Hematopoietic multipotent progenitor cell treated with erythropoietin and hydrocortisone succinate and interleukin-3 and kit ligand, for 8 days (in vitro differentiated cells): ENCODE measurements at regions not wholly inside any gene's neighbourhood (a gene's known extent, or its start where the extent isn't known, plus 50 kb on each side); places are given as distances from the start of the nearest gene placed in this dataset.

Source experiments
- DNase-seq: peaks from one replicate; pipeline ENCODE4 v3.0.0-alpha.2; 2015

DNA sequence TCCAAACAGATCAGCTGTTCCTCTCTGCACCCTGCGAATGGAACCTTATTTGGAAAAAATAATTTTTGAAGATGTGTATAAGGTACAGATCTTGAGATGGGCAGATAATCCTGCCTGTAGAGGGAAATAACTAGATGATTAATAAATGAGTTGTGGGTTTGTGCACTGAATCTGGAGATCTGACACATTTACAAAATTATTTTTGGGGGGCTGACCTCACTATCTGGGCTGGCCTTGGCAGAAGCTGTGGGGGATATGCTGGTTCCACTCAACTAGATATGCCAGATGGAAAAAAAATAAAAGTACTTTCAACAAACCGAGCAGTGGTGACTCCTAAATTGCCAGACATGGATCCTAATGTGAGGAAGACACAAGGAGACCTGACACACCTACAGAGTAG is 552.2 kb upstream of the AMELY start:
- DNase-seq, result no peak

- DNase-seq, result no peak
Measured at GRCh38 chrY:7463196-7463595, 551.6 kb upstream of the AMELY start.

- DNase-seq, result no peak
Measured at GRCh38 chrY:7462657-7463056, 551.1 kb upstream of the AMELY start.

GRCh38 chrY:7461873-7462525 is 550.4 kb upstream of the AMELY start:
- no peak for DNase-seq

DNA sequence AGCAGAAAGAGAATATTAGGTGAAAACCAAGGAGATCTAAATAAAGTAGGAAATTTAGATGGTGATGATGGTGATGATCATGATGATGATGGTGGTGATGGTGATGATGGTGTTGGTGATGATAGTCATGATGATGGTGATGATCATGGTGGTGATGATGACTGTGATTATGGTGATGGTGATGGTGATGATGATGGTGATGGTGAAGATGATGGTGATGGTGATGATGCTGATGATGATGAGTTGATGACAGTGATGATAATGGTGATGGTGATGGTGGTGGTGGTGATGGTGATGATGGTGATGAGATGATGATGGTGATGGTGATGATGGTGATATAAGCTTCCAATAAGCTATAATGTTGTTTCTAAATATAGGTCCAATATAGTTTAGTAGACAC is 548.2 kb upstream of the AMELY start:
- no peak for DNase-seq

DNA sequence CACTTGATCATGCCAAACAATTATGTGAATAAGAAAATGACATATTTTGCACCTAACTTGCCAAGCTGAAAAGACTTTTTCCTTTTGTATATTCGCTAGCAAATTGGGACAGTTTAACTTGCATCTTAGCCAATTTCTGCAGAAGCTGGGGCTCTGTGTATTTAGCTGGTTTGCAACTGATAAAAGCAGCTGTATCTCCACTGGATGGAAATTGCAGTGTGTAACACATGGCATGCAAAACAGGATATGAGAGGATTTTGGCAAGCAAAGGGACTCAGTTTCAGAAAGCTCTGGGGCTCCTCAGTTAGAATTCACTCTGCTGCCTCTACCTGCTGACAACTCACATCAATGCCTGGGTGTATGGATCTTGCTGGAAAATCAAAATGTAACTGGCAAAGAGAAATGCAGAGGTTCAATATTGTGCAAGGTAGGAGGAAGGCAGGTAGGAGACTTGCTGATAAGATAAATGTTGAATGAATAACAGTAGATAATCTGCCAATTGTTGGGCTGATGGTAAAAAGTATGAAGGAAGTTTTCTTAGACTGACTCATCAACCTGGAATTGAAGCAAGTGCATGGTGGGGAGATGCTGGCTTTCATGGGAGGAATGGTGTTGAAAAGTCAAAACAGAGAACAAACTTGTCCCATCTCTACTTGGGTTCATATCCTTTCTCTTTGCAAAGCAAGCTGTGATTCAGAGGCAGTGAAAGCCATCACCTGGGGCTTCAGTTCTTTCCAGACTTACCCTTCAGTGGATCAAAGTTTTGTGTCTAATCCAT is 546.9 kb upstream of the AMELY start:
- DNase-seq, result no peak

GRCh38 chrY:7457286-7458015 is 545.9 kb upstream of the AMELY start:
- no peak for DNase-seq

- no peak for DNase-seq
Measured at GRCh38 chrY:7455626-7456025, 544.1 kb upstream of the AMELY start.

- DNase-seq, result no peak
Measured at GRCh38 chrY:7453336-7453735, 541.8 kb upstream of the AMELY start.

DNA sequence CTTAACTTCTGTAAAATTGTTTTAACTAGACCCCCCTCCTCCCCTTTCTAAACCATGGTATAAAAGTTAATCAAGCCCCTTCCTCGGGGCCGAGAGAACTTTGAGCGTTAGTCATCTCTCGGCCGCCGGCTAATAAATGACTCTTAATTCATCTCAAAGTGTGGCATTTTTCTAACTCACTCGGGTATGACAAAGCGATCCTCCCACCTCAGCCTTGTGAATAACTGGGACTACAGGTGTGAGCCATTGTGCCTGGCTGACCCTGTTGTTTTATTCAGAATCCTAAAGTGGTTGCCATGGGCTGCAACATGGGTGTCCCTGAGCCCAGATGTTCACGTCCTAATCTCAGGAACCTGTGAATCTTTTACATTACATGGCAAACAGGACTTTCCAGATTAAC is 540.7 kb upstream of the AMELY start:
- DNase-seq, result no peak

GRCh38 chrY:7449860-7450259 is 538.3 kb upstream of the AMELY start:
- no peak for DNase-seq

DNA sequence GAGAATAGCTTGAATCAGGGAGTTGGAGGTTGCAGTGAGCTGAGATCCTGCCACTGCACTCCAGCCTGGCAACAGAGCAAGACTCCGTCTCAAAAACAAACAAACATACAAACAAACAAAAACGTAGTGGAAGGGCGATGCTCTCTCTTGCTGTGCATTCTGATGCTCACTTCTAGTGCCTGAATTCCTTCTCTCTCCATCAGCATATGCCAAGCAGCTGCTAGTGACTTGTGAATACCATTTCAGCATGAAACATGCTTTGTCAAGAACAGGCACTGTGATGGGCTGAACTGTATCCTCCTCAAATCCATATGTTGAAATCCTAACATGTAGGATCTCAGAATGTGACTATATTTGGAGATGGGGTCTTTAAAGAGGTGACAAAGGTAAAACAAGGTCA is 537.1 kb upstream of the AMELY start:
- no peak for DNase-seq

GRCh38 chrY:7447881-7448516 is 536.4 kb upstream of the AMELY start:
- no peak for DNase-seq

- no peak for DNase-seq
Measured at GRCh38 chrY:7444141-7444540, 532.6 kb upstream of the AMELY start.

- DNase-seq, result no peak
Measured at GRCh38 chrY:7440796-7441530, 529.4 kb upstream of the AMELY start.

GRCh38 chrY:7437086-7437485 is 525.5 kb upstream of the AMELY start:
- no peak for DNase-seq

DNA sequence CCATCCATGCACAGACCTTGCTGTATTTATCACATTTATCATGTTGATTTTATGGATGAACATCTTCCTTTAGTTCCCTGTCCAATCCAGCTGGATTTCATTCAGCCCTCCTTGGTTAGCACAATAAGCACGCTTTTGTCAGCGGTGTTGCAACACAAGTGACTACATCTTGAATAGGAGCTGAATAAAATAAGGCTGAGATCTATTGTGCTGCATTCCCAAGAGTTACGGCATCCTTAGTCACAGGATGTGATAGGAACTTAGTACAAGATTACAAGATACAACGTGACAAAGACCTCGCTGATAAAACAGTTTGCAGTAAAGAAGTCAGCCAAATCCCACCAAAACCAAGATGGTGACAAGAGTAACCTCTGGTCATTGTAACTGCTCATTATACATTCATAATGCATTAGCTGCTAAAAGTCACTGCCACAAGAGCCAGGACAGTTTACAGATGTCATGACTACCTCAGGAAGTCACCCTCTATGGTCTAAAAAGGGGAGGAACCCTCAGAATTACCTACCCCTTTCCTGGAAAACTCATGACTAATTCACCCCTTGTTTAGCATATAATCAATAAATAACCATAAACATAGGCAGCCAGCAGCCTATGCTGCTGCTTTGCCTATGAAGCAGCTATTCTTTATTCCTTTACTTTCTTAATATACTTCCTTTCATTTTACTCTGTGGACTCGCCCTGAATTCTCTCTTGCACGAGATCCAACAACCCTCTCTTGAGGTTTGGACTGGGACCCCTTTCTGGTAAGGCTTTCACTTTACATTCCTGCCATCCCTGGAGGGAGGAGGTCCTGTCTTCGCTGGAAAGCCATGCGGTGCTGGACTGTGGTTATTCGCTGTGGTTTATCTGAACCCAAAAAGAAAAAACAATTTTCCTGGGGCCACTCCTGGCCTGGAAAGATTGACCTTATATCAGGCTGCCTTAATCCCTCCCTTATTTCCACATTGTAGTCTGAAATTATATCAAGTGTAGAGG is 522.6 kb upstream of the AMELY start:
- no peak for DNase-seq

DNA sequence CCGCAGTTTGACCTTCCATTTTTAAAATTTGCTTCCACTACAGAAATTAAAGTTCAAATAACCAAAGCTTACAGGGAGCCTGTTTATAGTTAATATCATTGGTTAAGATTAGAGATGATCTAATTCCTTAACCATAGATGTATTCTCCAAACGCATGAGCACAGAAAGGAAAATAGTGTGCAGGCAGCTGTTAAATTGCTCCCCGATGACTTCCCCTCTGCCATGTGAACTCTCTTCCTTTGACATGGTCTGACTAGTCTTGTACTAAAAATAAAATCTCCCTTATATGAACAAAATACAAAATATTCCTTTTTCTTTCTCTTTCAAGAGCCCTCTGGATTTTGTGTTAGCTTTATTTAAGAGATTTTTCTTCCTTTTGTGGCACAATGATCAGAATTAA is 507.6 kb upstream of the AMELY start:
- DNase-seq, result no peak

- no peak for DNase-seq
Measured at GRCh38 chrY:7417946-7418345, 506.4 kb upstream of the AMELY start.

DNA sequence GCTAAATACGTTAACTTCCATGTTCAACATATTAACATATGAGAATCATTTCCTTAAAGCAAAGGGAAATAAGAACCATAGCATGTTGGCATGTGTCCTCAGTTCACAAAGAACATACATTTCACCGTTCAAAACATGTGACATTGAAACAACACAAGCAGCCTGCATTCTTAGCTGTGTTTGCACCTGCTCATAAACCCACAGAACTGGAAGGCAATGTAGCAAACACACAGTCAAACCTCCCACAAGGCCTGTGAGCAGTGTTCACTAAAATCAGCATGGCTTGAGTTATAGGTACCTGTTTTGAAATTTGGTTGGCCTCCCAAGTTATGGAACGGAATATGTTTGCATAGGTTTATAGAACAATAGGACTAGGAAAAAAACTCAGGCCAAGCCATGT is 504.9 kb upstream of the AMELY start:
- DNase-seq, result no peak

DNA sequence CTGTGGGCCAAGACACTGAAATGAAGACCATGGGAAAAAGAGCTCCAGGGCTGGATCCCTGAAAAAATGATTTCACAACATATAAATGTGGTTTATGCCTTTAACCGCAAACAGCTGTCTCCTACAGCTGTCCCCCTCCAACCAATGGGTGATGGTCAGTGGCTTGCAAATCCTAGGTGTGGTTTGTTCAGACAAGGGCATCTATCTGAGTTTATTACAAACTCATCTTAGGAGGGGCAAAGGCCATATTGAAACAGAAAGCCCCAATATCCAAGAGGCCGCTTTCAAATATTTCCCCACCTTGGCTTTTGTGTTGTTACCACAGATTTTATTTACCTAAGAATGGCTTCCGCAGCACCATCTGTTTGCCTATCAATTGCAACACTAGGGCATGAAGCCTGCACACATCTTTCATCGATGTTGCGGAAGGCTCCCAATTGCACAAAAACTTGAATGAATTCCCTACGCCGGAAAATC is 503.6 kb upstream of the AMELY start:
- DNase-seq, result no peak
